Spleen (tissue), 7 donors: ENCODE measurements at regions not wholly inside any gene's neighbourhood (a gene's known extent, or its start where the extent isn't known, plus 50 kb on each side); places are given as distances from the start of the nearest gene placed in this dataset.

Source experiments
- CTCF ChIP-seq, 11 experiments: fragments of 200-600 bp in 7 of 11; fragments of 450-650 bp in 4 of 11; sonication (generic) in 4 of 11; IDR thresholded peaks in 8 of 11; conservative IDR thresholded peaks in 3 of 11; 1 replicate in 7 of 11; 2 replicates in 4 of 11; pipeline versions ENCODE4 v1.4.0 to v1.8.0; 2016 to 2021; ENCODE audit warnings: antibody characterized with exemption in 11 of 11, inconsistent platforms in 4 of 11, mild to moderate bottlenecking in 1 of 11
- POLR2A ChIP-seq, 3 donors: fragments of 450-650 bp; IDR thresholded peaks; one replicate each; pipeline ENCODE4 v1.5.1; 2017; ENCODE audit warnings: antibody characterized with exemption in 3 of 3, mild to moderate bottlenecking in 1 of 3
- POLR2AphosphoS5 ChIP-seq, 3 donors: sonication (generic); formaldehyde crosslinking; IDR thresholded peaks; one replicate each; pipeline ENCODE4 v1.5.1; 2017; ENCODE audit warnings: antibody characterized with exemption in 3 of 3
- donor health status: DM: no; HTN: no; CAD: no; lungs with moderate emphysema.
- donor health status: DM: no; HTN: no; CAD: no.
- donor health status: DM: no; HTN: no; CAD: no.

- TF ChIP-seq POLR2A (IDR thresholded peaks at IDR 0.05) (no peak), CTCF (IDR thresholded peaks at IDR 0.05 in 8 of 11, conservative IDR thresholded peaks at IDR 0.05 in 3 of 11) (no peak), POLR2AphosphoS5 (IDR thresholded peaks at IDR 0.05) (no peak)
Observed at GRCh38 chr11:91047882-91048281, 825.0 kb upstream of the CHORDC1 start.
